Esophagus squamous epithelium (tissue), 5 donors: ENCODE measurements at regions not wholly inside any gene's neighbourhood (a gene's known extent, or its start where the extent isn't known, plus 50 kb on each side); places are given as distances from the start of the nearest gene placed in this dataset.

ENCODE experiments used
- DNase-seq: peaks from one replicate; lab custom pipeline; 2025; lab: John Stamatoyannopoulos, UW
- H3K27ac ChIP-seq, 4 donors: fragments of 200-600 bp; sonication (generic); one replicate each; pipeline ENCODE4 v1.5.1; 2016 to 2019; ENCODE audit warnings: mild to moderate bottlenecking in 1 of 4
- H3K27me3 ChIP-seq, 4 donors: fragments of 200-600 bp; sonication (generic); 1 replicate in 3 of 4; 2 replicates in 1 of 4; pipeline versions ENCODE4 v1.5.1 to v1.6.0; 2017 to 2021; ENCODE audit warnings: antibody characterized with exemption in 1 of 4
- H3K36me3 ChIP-seq, 3 donors: fragments of 200-600 bp; sonication (generic); one replicate each; pipeline ENCODE4 v1.5.1; 2016 to 2019
- H3K4me1 ChIP-seq, 3 donors: fragments of 200-600 bp; sonication (generic); one replicate each; pipeline ENCODE4 v1.5.1; 2017 to 2019
- H3K4me3 ChIP-seq, 4 donors: fragments of 200-600 bp; sonication (generic); 1 replicate in 3 of 4; 2 replicates in 1 of 4; pipeline ENCODE4 v1.5.1; 2016 to 2019; ENCODE audit warnings: mild to moderate bottlenecking in 2 of 4, moderate library complexity in 1 of 4
- H3K9me3 ChIP-seq, 3 donors: fragments of 200-600 bp; sonication (generic); one replicate each; pipeline ENCODE4 v1.5.1; 2016 to 2019
- CTCF ChIP-seq, 6 experiments: fragments of 450-650 bp in 4 of 6; fragments of 200-600 bp in 2 of 6; sonication (generic) in 2 of 6; IDR thresholded peaks; one replicate each; pipeline ENCODE4 v1.5.1; 2016 to 2019; ENCODE audit warnings: antibody characterized with exemption in 6 of 6, mild to moderate bottlenecking in 4 of 6, moderate library complexity in 4 of 6
- POLR2A ChIP-seq, 4 donors: fragments of 450-650 bp; IDR thresholded peaks; one replicate each; pipeline ENCODE4 v1.6.1; 2017; ENCODE audit warnings: antibody characterized with exemption in 4 of 4, mild to moderate bottlenecking in 4 of 4, moderate library complexity in 3 of 4
- WGBS, 2 donors: methylation state at CpG; one replicate each; pipeline ENCODE4 v1.1.5; 2018; 5-methylcytosine and 5-hydroxymethylcytosine counted together
- intact Hi-C: fragments of 100-400 bp; cut with DNase I; formaldehyde crosslinking; loops from one replicate; pipeline ENCODE4 v1.15.0; 2022
- donor health status: DM: yes; HTN: yes; CAD: no.

- intact Hi-C loops = no loop called here
- no peaks in the 10 kb centered on the region for H3K36me3 ChIP-seq
- DNase-seq = no peak
- H3K4me1 ChIP-seq = no peaks in the 10 kb centered on the region
- H3K27me3 ChIP-seq = no peaks in the 10 kb centered on the region
- H3K4me3 ChIP-seq = no peak overlapping the region
- TF ChIP-seq POLR2A (IDR thresholded peaks at IDR 0.05) (no peak), CTCF (IDR thresholded peaks at IDR 0.05) (no peak)
- no peaks in the 10 kb centered on the region for H3K9me3 ChIP-seq
- no peak overlapping the region for H3K27ac ChIP-seq
Measured at GRCh38 chr2:145909766-145910165, 1389.8 kb upstream of the ZEB2 start.

- Histone ChIP-seq H3K4me1 (no peaks in the 10 kb centered on the region), H3K27ac (no peak overlapping the region), H3K9me3 (no peaks in the 10 kb centered on the region), H3K27me3 (no peaks in the 10 kb centered on the region), H3K4me3 (no peak overlapping the region), H3K36me3 (no peaks in the 10 kb centered on the region)
- DNase-seq = no peak
- intact Hi-C loops = no loop called here
- WGBS, 2 donors = 68 to 74% methylated on average over 5 of the region's 5 CpGs
- TF ChIP-seq POLR2A (IDR thresholded peaks at IDR 0.05) (no peak), CTCF (IDR thresholded peaks at IDR 0.05) (no peak)
Measured at GRCh38 chr2:145909175-145909755, 1389.3 kb upstream of the ZEB2 start.

- Histone ChIP-seq H3K27me3 (no peaks in the 10 kb centered on the region), H3K4me1 (no peaks in the 10 kb centered on the region), H3K36me3 (no peaks in the 10 kb centered on the region), H3K9me3 (no peaks in the 10 kb centered on the region), H3K27ac (no peak overlapping the region), H3K4me3 (no peak overlapping the region)
- WGBS, 2 donors = 64 to 80% methylated on average over 1 of the region's 1 CpG
- DNase-seq = no peak
- intact Hi-C loops = no loop called here
- no peak for TF ChIP-seq POLR2A (IDR thresholded peaks at IDR 0.05)
- no peak for TF ChIP-seq CTCF (IDR thresholded peaks at IDR 0.05)
Measured at GRCh38 chr2:145906354-145906753, 1386.4 kb upstream of the ZEB2 start.

GRCh38 chr2:145905371-145905770 lies 1385.5 kb upstream of the ZEB2 start:
- H3K27me3 ChIP-seq = no peaks in the 10 kb centered on the region
- no peaks in the 10 kb centered on the region for H3K4me1 ChIP-seq
- DNase-seq = no peak
- WGBS, 2 donors = 82% methylated on average over 1 of the region's 1 CpG
- no peak overlapping the region for H3K27ac ChIP-seq
- no peak for TF ChIP-seq CTCF (IDR thresholded peaks at IDR 0.05)
- no peak for TF ChIP-seq POLR2A (IDR thresholded peaks at IDR 0.05)
- intact Hi-C loops = no loop called here
- H3K4me3 ChIP-seq = no peak overlapping the region
- no peaks in the 10 kb centered on the region for H3K9me3 ChIP-seq
- H3K36me3 ChIP-seq = no peaks in the 10 kb centered on the region

GRCh38 chr2:145897151-145897550 lies 1377.2 kb upstream of the ZEB2 start:
- TF ChIP-seq CTCF (IDR thresholded peaks at IDR 0.05) (no peak), POLR2A (IDR thresholded peaks at IDR 0.05) (no peak)
- Histone ChIP-seq H3K4me1 (no peaks in the 10 kb centered on the region), H3K9me3 (no peaks in the 10 kb centered on the region), H3K27me3 (no peaks in the 10 kb centered on the region), H3K27ac (no peak overlapping the region), H3K4me3 (no peak overlapping the region), H3K36me3 (no peaks in the 10 kb centered on the region)
- no peak for DNase-seq
- WGBS, 2 donors = 88 to 90% methylated on average over 6 of the region's 6 CpGs
- intact Hi-C loops = no loop called here
